ENCODE measurements at regions not wholly inside any gene's neighbourhood (a gene's known extent, or its start where the extent isn't known, plus 50 kb on each side); places are given as distances from the start of the nearest gene placed in this dataset.

DNA sequence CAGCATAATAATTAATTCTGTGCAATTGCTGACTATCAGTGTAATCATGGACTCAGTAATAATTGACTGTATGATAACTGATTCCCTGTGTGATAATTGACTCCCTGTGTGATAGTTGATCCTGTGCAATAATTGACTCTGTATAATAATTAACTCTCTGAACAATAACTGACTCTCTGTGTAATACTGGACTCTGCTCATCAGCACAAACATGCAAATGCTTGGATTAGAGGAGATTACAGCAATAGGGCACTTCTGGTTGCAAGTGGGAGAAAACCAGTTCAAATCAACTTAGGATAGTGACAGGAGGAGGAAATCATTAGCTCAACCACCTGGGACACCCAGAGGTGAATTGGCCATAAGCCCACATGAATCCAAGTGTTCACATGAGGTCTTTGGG, 582.1 kb downstream of the RBFOX1 start:
- no peaks in the 10 kb centered on the region for H4K20me1 ChIP-seq (ENCODE audit: insufficient read depth, poor library complexity, severe bottlenecking)
- H3K36me3 ChIP-seq (replicated peaks; ENCODE audit: insufficient read depth, low read depth), result no peaks in the 10 kb centered on the region
- H3K27ac ChIP-seq, result no peak overlapping the region
- H2AFZ ChIP-seq, result no peak overlapping the region
- H3K9me3 ChIP-seq (ENCODE audit: low read depth), result no peaks in the 10 kb centered on the region
- no peak overlapping the region for H3K4me2 ChIP-seq
- peaks cover 4% of the 10 kb centered on the region for H3K4me1 ChIP-seq (ENCODE audit: insufficient read depth)
- no peak overlapping the region for H3K4me3 ChIP-seq
- TF ChIP-seq EZH2phosphoT487 (IDR thresholded peaks at IDR 0.05; ENCODE audit: low read depth, severe bottlenecking, unreplicated experiment) (no peak), EZH2 (IDR thresholded peaks at IDR 0.05; ENCODE audit: borderline replicate concordance) (no peak), CTCF (IDR thresholded peaks at IDR 0.05; ENCODE audit: poor library complexity) (no peak)
- DNase-seq (ENCODE audit: low spot score), result peak; percentile 9
- no peaks in the 10 kb centered on the region for H3K79me2 ChIP-seq
- no peaks in the 10 kb centered on the region for H3K9me2 ChIP-seq (replicated peaks; ENCODE audit: insufficient read depth)
- no peaks in the 10 kb centered on the region for H3K27me3 ChIP-seq

DNA sequence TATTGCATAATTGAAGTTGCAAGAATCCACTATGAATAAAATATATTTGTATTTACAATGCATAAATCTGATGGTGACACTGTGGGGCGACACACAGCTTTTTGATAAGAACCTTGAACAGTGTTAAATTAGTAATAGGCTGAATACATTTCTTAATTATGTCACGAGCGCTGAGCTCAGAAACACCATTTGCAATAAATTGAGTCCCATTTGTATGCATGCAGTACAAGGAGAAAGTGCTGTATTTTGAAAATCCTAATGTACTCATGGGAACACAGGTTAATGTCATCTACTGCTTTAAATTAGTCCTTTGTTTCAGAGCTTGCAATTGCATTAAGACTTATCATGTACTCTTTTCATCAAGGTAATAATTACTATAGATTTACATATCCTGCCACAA, 579.5 kb downstream of the RBFOX1 start:
- Histone ChIP-seq H3K4me2 (no peak overlapping the region), H2AFZ (no peak overlapping the region), H4K20me1 (ENCODE audit: insufficient read depth, poor library complexity, severe bottlenecking) (no peaks in the 10 kb centered on the region), H3K79me2 (no peaks in the 10 kb centered on the region), H3K9me3 (ENCODE audit: low read depth) (no peaks in the 10 kb centered on the region), H3K27ac (no peak overlapping the region), H3K4me1 (ENCODE audit: insufficient read depth) (peaks cover 4% of the 10 kb centered on the region), H3K9me2 (replicated peaks; ENCODE audit: insufficient read depth) (no peaks in the 10 kb centered on the region), H3K36me3 (replicated peaks; ENCODE audit: insufficient read depth, low read depth) (no peaks in the 10 kb centered on the region), H3K4me3 (no peak overlapping the region), H3K27me3 (no peaks in the 10 kb centered on the region)
- 93% methylated on average over 3 of the region's 3 CpGs for WGBS (ENCODE audit: low lambda C conversion rate, missing lambda C conversion rate)
- TF ChIP-seq EZH2 (IDR thresholded peaks at IDR 0.05; ENCODE audit: borderline replicate concordance) (no peak), EZH2phosphoT487 (IDR thresholded peaks at IDR 0.05; ENCODE audit: low read depth, severe bottlenecking, unreplicated experiment) (no peak), CTCF (IDR thresholded peaks at IDR 0.05; ENCODE audit: poor library complexity) (no peak)
- DNase-seq (ENCODE audit: low spot score), result no peak

- H3K27me3 ChIP-seq, result no peaks in the 10 kb centered on the region
- no peaks in the 10 kb centered on the region for H3K9me2 ChIP-seq (replicated peaks; ENCODE audit: insufficient read depth)
- no peaks in the 10 kb centered on the region for H3K9me3 ChIP-seq (ENCODE audit: low read depth)
- H2AFZ ChIP-seq, result no peak overlapping the region
- H3K36me3 ChIP-seq (replicated peaks; ENCODE audit: insufficient read depth, low read depth), result no peaks in the 10 kb centered on the region
- TF ChIP-seq EZH2phosphoT487 (IDR thresholded peaks at IDR 0.05; ENCODE audit: low read depth, severe bottlenecking, unreplicated experiment) (no peak), CTCF (IDR thresholded peaks at IDR 0.05; ENCODE audit: poor library complexity) (no peak), EZH2 (IDR thresholded peaks at IDR 0.05; ENCODE audit: borderline replicate concordance) (no peak)
- H4K20me1 ChIP-seq (ENCODE audit: insufficient read depth, poor library complexity, severe bottlenecking), result no peaks in the 10 kb centered on the region
- no peak overlapping the region for H3K27ac ChIP-seq
- WGBS (ENCODE audit: low lambda C conversion rate, missing lambda C conversion rate), result 84% methylated on average over 7 of the region's 7 CpGs
- no peak overlapping the region for H3K4me3 ChIP-seq
- no peak overlapping the region for H3K4me2 ChIP-seq
- no peak for DNase-seq (ENCODE audit: low spot score)
- H3K79me2 ChIP-seq, result no peaks in the 10 kb centered on the region
- peaks cover 2% of the 10 kb centered on the region for H3K4me1 ChIP-seq (ENCODE audit: insufficient read depth)
These were observed 577.5 kb downstream of the RBFOX1 start for GRCh38 chr16:7910116-7910515.

DNA sequence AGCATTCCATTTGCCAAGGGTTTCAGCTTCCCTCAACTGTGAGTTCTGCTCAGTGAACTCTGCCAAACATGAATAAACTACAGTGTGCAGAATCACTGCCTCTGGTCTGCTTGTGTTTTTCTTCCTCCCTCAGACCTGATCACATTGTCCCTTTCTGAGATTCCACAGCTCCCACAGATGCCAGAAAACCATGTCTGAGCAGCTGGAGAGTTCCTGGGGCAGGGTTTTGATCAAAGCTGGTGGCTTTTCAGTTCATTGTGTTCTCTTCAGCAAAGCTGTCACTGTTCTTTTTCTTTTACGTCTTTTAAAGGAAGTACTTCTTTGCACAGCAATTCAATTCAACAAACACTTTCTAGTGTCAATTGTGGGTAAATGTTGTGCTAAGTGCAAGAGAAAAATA, 555.8 kb downstream of the RBFOX1 start:
- 30% methylated on average over 1 of the region's 1 CpG for WGBS (ENCODE audit: low lambda C conversion rate, missing lambda C conversion rate)
- no peak for TF ChIP-seq CTCF (IDR thresholded peaks at IDR 0.05; ENCODE audit: poor library complexity)
- H3K4me3 ChIP-seq, result no peak overlapping the region
- no peaks in the 10 kb centered on the region for H3K9me2 ChIP-seq (replicated peaks; ENCODE audit: insufficient read depth)
- H3K4me1 ChIP-seq (ENCODE audit: insufficient read depth), result no peaks in the 10 kb centered on the region
- no peak overlapping the region for H2AFZ ChIP-seq
- no peak for DNase-seq (ENCODE audit: low spot score)
- no peaks in the 10 kb centered on the region for H3K27me3 ChIP-seq
- H3K9me3 ChIP-seq (ENCODE audit: low read depth), result no peaks in the 10 kb centered on the region
- no peaks in the 10 kb centered on the region for H4K20me1 ChIP-seq (ENCODE audit: insufficient read depth, poor library complexity, severe bottlenecking)
- no peaks in the 10 kb centered on the region for H3K36me3 ChIP-seq (replicated peaks; ENCODE audit: insufficient read depth, low read depth)
- no peaks in the 10 kb centered on the region for H3K79me2 ChIP-seq
- peak overlapping the region; percentile 21 for H3K27ac ChIP-seq
- peak overlapping the region; percentile 26 for H3K4me2 ChIP-seq
